Right lung (tissue), 2 donors: ENCODE measurements at regions not wholly inside any gene's neighbourhood (a gene's known extent, or its start where the extent isn't known, plus 50 kb on each side); places are given as distances from the start of the nearest gene placed in this dataset.

Experiments
- DNase-seq, 2 donors: peaks; one replicate each; pipeline ENCODE4 v3.0.0-alpha.2; 2013

DNA sequence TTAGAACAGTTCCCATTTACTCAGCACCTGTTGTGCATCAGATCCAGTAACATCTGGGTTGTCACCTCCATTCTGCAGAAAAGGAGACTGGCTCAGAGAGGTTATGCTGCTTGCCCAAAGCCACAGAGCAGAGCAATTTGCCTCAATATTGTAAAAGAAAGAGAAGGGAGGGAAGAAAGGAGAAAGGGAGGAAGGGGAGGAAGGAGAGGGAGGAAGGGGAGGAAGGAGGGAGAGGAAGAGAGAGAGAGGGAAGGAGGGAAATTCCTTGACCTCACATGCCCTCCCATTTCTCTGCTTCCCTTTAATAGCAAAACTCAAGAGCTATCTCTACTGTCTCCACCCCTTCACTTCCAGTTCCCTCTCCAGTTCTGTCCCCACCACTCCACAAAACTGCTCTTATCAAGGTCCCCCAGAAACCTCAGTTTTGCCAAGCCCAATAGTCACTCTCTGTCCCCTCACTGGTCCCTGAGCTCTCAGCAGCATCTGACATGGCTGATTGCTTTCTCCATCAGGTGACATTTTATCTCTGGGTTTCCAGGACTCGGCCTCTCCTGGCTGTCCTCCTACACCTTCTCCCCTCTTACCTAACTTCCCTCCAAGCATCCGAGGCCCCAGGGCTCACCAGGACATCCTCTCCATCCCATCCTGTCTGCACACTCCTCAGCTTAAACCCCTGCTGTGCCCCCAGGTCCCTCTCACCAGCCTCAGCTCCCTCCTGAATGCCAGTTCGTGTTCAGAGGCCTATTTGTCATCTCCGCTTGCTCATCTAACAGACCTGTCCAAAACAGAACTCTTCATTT, 104.7 kb upstream of the LINGO1 start:
- no peak for DNase-seq

GRCh38 chr15:77734306-77734705, 101.6 kb upstream of the LINGO1 start:
- DNase-seq = no peak

- no peak for DNase-seq
Observed at GRCh38 chr15:77733579-77734300, 101.0 kb upstream of the LINGO1 start.

- no peak for DNase-seq
Observed at GRCh38 chr15:77732514-77733335, 100.0 kb upstream of the LINGO1 start.

DNA sequence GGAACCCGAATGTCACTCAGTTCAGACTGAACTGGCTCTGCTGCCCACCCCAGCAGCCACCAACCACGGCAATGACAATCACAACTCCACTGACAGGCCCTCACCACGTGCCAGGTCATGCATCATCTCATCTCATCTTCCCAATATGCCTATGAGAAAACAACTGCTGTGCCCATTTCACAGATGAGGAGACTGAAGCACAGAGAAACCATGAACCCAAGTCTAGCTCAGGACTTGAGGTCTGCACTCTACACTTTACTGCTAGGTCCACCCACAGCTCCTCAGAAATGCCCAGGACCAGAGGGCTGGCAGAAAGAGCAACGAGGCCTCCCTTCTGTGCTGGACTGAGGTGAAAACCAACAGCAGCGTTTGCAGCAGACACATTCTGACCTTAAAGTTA, 99.2 kb upstream of the LINGO1 start:
- DNase-seq = no peak

DNA sequence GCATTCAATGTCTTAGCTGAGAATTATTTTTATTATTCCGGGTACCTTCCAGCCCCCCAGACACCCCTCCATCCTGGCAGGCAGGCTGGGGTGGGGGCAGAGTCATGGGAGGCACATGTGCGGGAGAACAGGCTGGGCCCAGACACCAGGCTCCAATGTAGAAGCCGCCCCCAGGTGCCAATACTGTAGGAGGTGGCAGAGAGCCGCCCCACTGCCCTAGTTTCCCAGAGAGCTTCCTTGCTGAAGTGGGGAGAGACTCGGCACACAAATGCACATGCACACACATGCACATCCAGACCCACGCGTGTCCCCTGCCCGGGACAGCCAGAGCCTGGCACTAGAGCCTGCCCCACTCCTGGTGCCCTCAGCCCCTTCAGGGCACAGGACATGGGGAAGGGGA, 98.4 kb upstream of the LINGO1 start:
- no peak for DNase-seq

GRCh38 chr15:77727635-77728304, 95.1 kb upstream of the LINGO1 start:
- no peak for DNase-seq

- DNase-seq = no peak
Observed at GRCh38 chr15:77724715-77725114, 92.0 kb upstream of the LINGO1 start.

- no peak for DNase-seq
Observed at GRCh38 chr15:77723756-77724155, 91.0 kb upstream of the LINGO1 start.

DNA sequence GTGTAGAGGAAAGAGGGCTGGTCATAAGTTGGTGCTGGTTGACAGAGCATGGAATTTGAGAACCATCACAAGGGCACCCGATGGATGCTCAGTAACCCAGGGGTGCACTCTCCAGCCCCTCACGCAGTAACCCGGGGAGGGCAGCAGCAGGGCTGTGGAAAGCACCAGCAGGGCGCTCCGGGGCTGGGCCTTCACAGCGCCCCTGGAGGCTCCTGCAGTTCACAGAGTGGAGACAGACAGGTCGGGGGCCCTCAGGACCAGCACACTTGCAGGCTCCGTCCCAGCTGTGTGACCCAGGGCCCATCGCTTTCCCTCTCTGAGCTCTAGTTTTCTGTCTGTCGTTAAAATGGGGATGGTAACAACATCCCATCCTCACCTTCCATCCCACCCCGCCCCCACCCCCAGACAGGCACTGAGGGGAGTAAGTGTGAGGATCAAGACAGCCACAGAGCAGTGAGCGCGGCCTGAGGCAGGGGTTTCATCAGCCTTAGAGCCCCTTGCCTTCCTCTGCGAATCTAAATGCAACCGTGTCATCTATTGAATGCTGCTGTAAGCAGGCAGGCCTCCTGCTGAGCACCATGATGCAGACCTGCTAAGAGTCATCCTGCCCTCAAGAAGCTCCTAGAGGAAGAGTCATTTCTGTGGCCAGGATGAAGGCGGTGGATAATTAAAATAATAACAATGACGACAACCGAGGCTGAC, 90.2 kb upstream of the LINGO1 start:
- DNase-seq = no peak

- no peak for DNase-seq
Observed at GRCh38 chr15:77721963-77722362, 89.3 kb upstream of the LINGO1 start.

DNA sequence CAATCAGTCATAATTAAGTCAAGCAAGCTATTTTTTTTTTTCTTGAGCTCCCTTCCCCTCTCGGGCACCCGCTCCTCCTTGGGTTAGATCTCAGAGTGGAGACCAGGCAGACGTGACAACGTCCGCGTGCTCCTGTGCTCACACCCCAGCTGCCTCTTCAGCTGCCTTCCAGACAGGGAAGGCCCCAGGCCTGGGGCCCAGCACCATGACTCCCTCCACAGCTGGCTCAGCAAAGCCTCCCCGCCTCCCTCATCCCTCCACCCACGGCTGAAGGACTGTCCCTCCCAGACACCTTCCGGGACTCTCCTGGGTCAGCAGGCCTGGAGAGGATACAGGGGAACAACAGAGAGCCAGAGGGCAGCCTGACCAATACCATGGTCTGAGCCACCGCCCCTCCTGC, 87.9 kb upstream of the LINGO1 start:
- DNase-seq = no peak

DNA sequence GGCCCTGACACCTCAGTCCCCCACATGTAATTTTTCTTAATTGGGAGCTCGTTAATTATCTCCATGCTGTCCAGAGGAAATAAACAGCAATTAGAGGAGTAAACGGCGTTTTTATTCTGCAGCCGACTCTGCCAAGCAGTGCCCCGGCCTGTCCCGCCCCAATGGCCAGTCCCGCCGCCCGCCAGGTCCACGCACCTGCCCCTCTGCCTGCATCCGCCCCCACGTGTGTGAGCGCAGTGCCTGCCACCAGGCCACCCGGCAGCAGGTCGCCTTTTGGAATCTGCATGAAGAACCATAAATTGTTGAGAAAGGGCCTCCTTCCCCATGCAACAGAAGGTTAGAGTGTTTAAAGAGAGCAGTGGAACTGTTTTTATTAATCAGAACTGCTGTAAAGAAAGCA, 87.5 kb upstream of the LINGO1 start:
- no peak for DNase-seq

DNA sequence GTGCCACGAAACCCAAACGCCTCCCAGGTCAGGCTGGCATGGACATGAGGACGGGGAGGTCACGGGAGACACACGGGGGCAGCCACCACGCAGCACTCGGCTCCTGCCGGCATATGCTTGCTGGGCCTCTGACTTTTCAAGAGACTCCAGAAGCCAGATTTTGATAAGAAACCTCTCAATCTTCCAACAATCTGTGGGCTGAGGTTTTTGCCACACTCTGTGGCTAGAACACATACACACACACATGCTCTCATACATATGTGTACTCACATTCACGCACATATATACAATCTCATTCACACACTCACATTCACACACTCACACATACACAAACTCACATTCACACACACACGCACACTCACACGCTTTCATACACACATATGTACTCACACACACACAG, 86.7 kb upstream of the LINGO1 start:
- DNase-seq = no peak

DNA sequence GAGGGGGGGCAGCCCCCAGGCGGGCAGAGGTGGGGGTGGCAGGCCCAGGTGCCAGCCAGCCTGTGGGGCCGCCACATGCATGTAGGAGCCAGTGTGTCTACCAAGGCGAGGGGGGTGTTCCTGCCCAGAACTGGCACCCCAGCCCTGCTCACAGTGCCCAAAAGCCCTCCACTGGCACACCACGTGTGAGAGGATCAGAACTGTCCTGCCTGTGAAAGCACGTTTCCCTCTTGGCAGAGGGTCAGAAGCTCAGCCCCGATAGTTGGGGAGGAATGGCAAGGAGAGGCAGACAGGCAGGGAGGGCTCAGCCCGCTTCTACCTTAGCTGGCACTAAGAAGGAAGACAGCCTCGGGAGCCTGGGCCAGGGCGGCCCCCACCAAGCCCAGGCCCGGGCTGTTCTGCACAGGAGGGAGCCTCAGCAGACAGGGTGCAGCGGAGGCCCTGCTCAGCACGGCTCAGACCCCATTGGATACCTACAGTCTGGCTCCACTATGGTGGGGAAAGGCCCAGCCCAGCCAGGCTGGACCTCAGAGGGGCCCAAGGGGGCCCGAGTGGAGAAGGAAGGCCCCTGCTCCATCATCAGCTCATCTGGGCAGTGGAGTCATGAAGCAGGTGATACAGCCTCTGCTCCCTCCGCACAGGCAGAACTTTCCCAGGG, 84.8 kb upstream of the LINGO1 start:
- DNase-seq = no peak

DNA sequence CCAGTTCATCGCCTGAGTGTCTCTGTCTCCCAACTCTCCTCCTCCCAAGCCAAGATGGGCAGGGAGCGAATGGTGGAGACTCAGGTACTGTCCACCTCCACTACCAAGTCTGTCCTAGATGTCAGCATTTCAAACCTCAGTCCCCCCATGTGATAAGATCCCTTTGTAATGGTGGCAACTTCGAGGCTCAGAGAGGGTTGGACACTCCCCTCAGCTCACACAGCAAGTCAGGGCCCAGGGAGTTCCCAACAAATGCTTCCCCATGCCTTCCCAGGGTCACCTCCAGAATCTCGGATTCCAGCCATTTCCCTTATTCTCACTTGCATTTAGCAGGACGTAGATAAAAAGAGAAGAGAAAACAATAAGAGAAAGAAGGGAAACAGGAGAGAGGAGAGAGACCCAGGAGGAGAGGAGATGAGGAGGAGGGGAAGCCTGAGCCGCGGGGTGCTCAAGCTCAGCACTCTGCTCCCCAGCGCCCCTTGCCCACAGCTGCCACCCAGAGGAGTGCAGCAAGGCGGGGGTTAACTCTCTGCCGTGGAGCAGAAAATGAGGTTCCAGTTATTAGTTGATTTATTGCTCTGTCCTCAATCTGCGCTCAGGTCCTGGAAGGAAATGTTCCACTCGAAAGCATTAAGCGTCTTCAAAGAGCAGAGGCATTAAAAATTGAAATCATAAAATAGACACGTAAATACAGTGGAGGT, 84.1 kb upstream of the LINGO1 start:
- no peak for DNase-seq

- no peak for DNase-seq
Observed at GRCh38 chr15:77715860-77716259, 83.1 kb upstream of the LINGO1 start.

- no peak for DNase-seq
Observed at GRCh38 chr15:77715051-77715450, 82.3 kb upstream of the LINGO1 start.

- no peak for DNase-seq
Observed at GRCh38 chr15:77714555-77714954, 81.8 kb upstream of the LINGO1 start.

DNA sequence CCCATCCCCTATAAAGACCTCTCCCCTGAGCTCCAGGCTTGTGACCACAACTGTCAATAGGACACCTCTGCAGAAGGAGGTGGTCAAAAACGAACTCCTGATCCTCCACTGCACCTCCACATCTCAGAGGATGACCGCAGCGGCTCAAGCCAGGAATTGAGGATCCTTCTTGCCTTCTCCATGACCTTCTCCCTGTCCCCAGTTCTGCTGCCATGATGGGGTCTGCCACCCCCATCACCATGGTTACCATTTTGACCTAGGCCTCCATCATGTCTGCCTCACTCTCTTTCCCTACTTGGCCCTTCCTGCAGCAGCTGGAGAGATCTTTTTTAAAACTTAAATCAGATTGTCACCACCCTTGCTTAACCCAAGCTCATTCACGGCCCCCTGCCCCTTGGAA, 81.3 kb upstream of the LINGO1 start:
- DNase-seq = no peak
